ENCODE measurements at regions not wholly inside any gene's neighbourhood (a gene's known extent, or its start where the extent isn't known, plus 50 kb on each side); places are given as distances from the start of the nearest gene placed in this dataset.

- no peak overlapping the region for H3K27ac ChIP-seq (ENCODE audit: low read depth, low read length, poor library complexity, severe bottlenecking)
- no peaks in the 10 kb centered on the region for H3K4me1 ChIP-seq (ENCODE audit: insufficient read depth, low read length, poor library complexity, severe bottlenecking)
- intact Hi-C loops (cut with micrococcal nuclease; ENCODE audit: unreplicated experiment), result no loop called here
- no peak overlapping the region for H3K4me3 ChIP-seq (ENCODE audit: low read depth, low read length, poor library complexity, severe bottlenecking)
- no peaks in the 10 kb centered on the region for H3K36me3 ChIP-seq (ENCODE audit: insufficient read depth, low read length, poor library complexity, severe bottlenecking)
- TF ChIP-seq CTCF (conservative IDR thresholded peaks at IDR 0.05; ENCODE audit: low read depth, low read length) (no peak), EZH2 (IDR thresholded peaks at IDR 0.05; ENCODE audit: borderline replicate concordance, low read depth, low read length, poor library complexity, severe bottlenecking) (no peak)
- H3K9me3 ChIP-seq (ENCODE audit: low read depth, low read length, poor library complexity, severe bottlenecking), result no peaks in the 10 kb centered on the region
- CTCF ChIA-PET, result no interaction called here
- DNase-seq (ENCODE audit: low spot score), result no peak
- BruUV-seq (replicated peaks), result no TSS peak
- POLR2A ChIA-PET (ENCODE audit: low non-redundant PET), result no interaction called here
- no peaks in the 10 kb centered on the region for H3K27me3 ChIP-seq (replicated peaks; ENCODE audit: insufficient read depth, low read depth, low read length, poor library complexity)
These were observed 143.3 kb upstream of the JUN start for GRCh38 chr1:58927041-58927721.

- intact Hi-C loops (cut with micrococcal nuclease; ENCODE audit: unreplicated experiment), result no loop called here
- TF ChIP-seq EZH2 (IDR thresholded peaks at IDR 0.05; ENCODE audit: borderline replicate concordance, low read depth, low read length, poor library complexity, severe bottlenecking) (no peak), CTCF (conservative IDR thresholded peaks at IDR 0.05; ENCODE audit: low read depth, low read length) (no peak)
- Histone ChIP-seq H3K4me1 (ENCODE audit: insufficient read depth, low read length, poor library complexity, severe bottlenecking) (no peaks in the 10 kb centered on the region), H3K9me3 (ENCODE audit: low read depth, low read length, poor library complexity, severe bottlenecking) (no peaks in the 10 kb centered on the region), H3K27me3 (replicated peaks; ENCODE audit: insufficient read depth, low read depth, low read length, poor library complexity) (no peaks in the 10 kb centered on the region), H3K36me3 (ENCODE audit: insufficient read depth, low read length, poor library complexity, severe bottlenecking) (no peaks in the 10 kb centered on the region), H3K27ac (ENCODE audit: low read depth, low read length, poor library complexity, severe bottlenecking) (no peak overlapping the region), H3K4me3 (ENCODE audit: low read depth, low read length, poor library complexity, severe bottlenecking) (no peak overlapping the region)
- ChIA-PET POLR2A (ENCODE audit: low non-redundant PET) (no interaction called here), CTCF (no interaction called here)
- DNase-seq (ENCODE audit: low spot score), result no peak
- BruUV-seq (replicated peaks), result no TSS peak
These were observed 143.9 kb upstream of the JUN start for GRCh38 chr1:58927722-58928085.

GRCh38 chr1:58928514-58928913 is 144.7 kb upstream of the JUN start:
- CTCF ChIA-PET, result no interaction called here
- Histone ChIP-seq H3K27me3 (replicated peaks; ENCODE audit: insufficient read depth, low read depth, low read length, poor library complexity) (no peaks in the 10 kb centered on the region), H3K27ac (ENCODE audit: low read depth, low read length, poor library complexity, severe bottlenecking) (no peak overlapping the region), H3K4me3 (ENCODE audit: low read depth, low read length, poor library complexity, severe bottlenecking) (no peak overlapping the region), H3K36me3 (ENCODE audit: insufficient read depth, low read length, poor library complexity, severe bottlenecking) (no peaks in the 10 kb centered on the region), H3K4me1 (ENCODE audit: insufficient read depth, low read length, poor library complexity, severe bottlenecking) (no peaks in the 10 kb centered on the region), H3K9me3 (ENCODE audit: low read depth, low read length, poor library complexity, severe bottlenecking) (no peaks in the 10 kb centered on the region)
- intact Hi-C loops (cut with micrococcal nuclease; ENCODE audit: unreplicated experiment), result no loop called here
- BruUV-seq (replicated peaks), result no TSS peak
- DNase-seq (ENCODE audit: low spot score), result no peak
- POLR2A ChIA-PET (ENCODE audit: low non-redundant PET), result no interaction called here
- TF ChIP-seq EZH2 (IDR thresholded peaks at IDR 0.05; ENCODE audit: borderline replicate concordance, low read depth, low read length, poor library complexity, severe bottlenecking), result no peak
- TF ChIP-seq CTCF (conservative IDR thresholded peaks at IDR 0.05; ENCODE audit: low read depth, low read length), result no peak

Data from A673 (cell line).